GM23248 (cell line): ENCODE measurements at regions not wholly inside any gene's neighbourhood (a gene's known extent, or its start where the extent isn't known, plus 50 kb on each side); places are given as distances from the start of the nearest gene placed in this dataset.

Experiments
- EZH2 ChIP-seq: fragments of 200-600 bp; sonication (generic); IDR thresholded peaks from 2 replicates; pipeline ENCODE4 v1.6.1; 2018; ENCODE audit warnings: antibody characterized with exemption, mild to moderate bottlenecking; ENCODE audit not compliant: insufficient read depth, poor library complexity, severe bottlenecking
- EZH2phosphoT487 ChIP-seq: fragments of 200-600 bp; sonication (generic); IDR thresholded peaks from 2 replicates; pipeline ENCODE4 v1.6.1; 2018; ENCODE audit warnings: antibody characterized with exemption, moderate library complexity, mild to moderate bottlenecking, low read depth; ENCODE audit not compliant: insufficient read depth

- TF ChIP-seq EZH2 = no peak
- no peak for TF ChIP-seq EZH2phosphoT487
Observed at GRCh38 chr2:223141606-223142005, 89.6 kb downstream of the KCNE4 start.
